GM23338 (cell line): ENCODE measurements at regions not wholly inside any gene's neighbourhood (a gene's known extent, or its start where the extent isn't known, plus 50 kb on each side); places are given as distances from the start of the nearest gene placed in this dataset.

ENCODE experiments used
- ATAC-seq: fragments of 200-7000 bp; cut with Tn5 transposase; 3 replicates; pipeline ENCODE4 v1.9.1; 2020
- DNase-seq: peaks from one replicate; pipeline ENCODE4 v3.0.0-alpha.2; 2015; ENCODE audit warnings: low spot score
- H2AFZ ChIP-seq: fragments of 200-600 bp; sonication (generic); 2 replicates; pipeline ENCODE4 v1.8.0; 2016; ENCODE audit warnings: antibody characterized with exemption, mild to moderate bottlenecking, moderate library complexity
- H3F3A ChIP-seq: fragments of 200-600 bp; sonication (generic); replicated peaks from 2 replicates; pipeline ENCODE4 v1.8.0; 2017; ENCODE audit warnings: antibody characterized with exemption, mixed run types, low read depth
- H3K27ac ChIP-seq: fragments of 200-600 bp; sonication (generic); 2 replicates; pipeline ENCODE4 v1.6.1; 2016; ENCODE audit warnings: low read depth
- H3K27me3 ChIP-seq: fragments of 200-600 bp; sonication (generic); 2 replicates; pipeline ENCODE4 v1.8.0; 2016; ENCODE audit warnings: mild to moderate bottlenecking, mixed run types, moderate library complexity; ENCODE audit not compliant: insufficient read depth
- H3K36me3 ChIP-seq: fragments of 200-600 bp; sonication (generic); 2 replicates; pipeline ENCODE4 v1.8.0; 2016; ENCODE audit warnings: mild to moderate bottlenecking; ENCODE audit not compliant: insufficient read depth
- H3K4me1 ChIP-seq: fragments of 200-600 bp; sonication (generic); 2 replicates; pipeline ENCODE4 v1.8.0; 2016; ENCODE audit warnings: mild to moderate bottlenecking, moderate library complexity; ENCODE audit not compliant: insufficient read depth
- H3K4me2 ChIP-seq: fragments of 200-600 bp; sonication (generic); 2 replicates; pipeline ENCODE4 v1.7.1; 2017; ENCODE audit warnings: mixed run types
- H3K4me3 ChIP-seq: fragments of 200-600 bp; sonication (generic); 2 replicates; pipeline ENCODE4 v1.6.1; 2016; ENCODE audit warnings: mixed run types
- H3K79me2 ChIP-seq: fragments of 200-600 bp; sonication (generic); replicated peaks from 2 replicates; pipeline ENCODE4 v1.8.0; 2017; ENCODE audit warnings: mild to moderate bottlenecking; ENCODE audit not compliant: insufficient read depth
- H3K9me2 ChIP-seq: fragments of 200-600 bp; sonication (generic); 2 replicates; pipeline ENCODE4 v1.8.0; 2017; ENCODE audit not compliant: insufficient read depth
- H4K20me1 ChIP-seq: fragments of 200-600 bp; sonication (generic); replicated peaks from 2 replicates; pipeline ENCODE4 v1.8.0; 2017; ENCODE audit warnings: mild to moderate bottlenecking; ENCODE audit not compliant: insufficient read depth
- H3K27ac Mint-ChIP-seq: 2 replicates; pipeline ENCODE4 v1.8.0; 2020; ENCODE audit warnings: inconsistent platforms, mild to moderate bottlenecking, moderate library complexity, mixed read lengths
- H3K27me3 Mint-ChIP-seq: 3 replicates; pipeline ENCODE4 v1.8.0; 2022; ENCODE audit warnings: low read depth, mild to moderate bottlenecking, moderate library complexity, mixed read lengths, inconsistent platforms; ENCODE audit not compliant: insufficient read depth, poor library complexity
- H3K36me3 Mint-ChIP-seq: 3 replicates; pipeline ENCODE4 v1.8.0; 2021; ENCODE audit warnings: low read depth, mild to moderate bottlenecking, inconsistent platforms, moderate library complexity, mixed read lengths
- H3K4me1 Mint-ChIP-seq: 3 replicates; pipeline ENCODE4 v1.8.0; 2020; ENCODE audit warnings: mild to moderate bottlenecking, inconsistent platforms, mixed read lengths
- H3K4me3 Mint-ChIP-seq: 3 replicates; pipeline ENCODE4 v1.8.0; 2021; ENCODE audit warnings: moderate library complexity, mild to moderate bottlenecking, inconsistent platforms, mixed read lengths
- H3K9me3 Mint-ChIP-seq: 3 replicates; pipeline ENCODE4 v1.8.0; 2020; ENCODE audit warnings: moderate library complexity, mild to moderate bottlenecking, inconsistent platforms, mixed read lengths
- EZH2phosphoT487 ChIP-seq: fragments of 200-600 bp; sonication (generic); IDR thresholded peaks from one replicate; pipeline ENCODE4 v1.8.1; 2018; ENCODE audit warnings: antibody characterized with exemption; ENCODE audit not compliant: unreplicated experiment
- JUNB ChIP-seq: IDR thresholded peaks from one replicate; pipeline ENCODE4 v1.6.1; 2016; ENCODE audit warnings: antibody characterized with exemption; ENCODE audit not compliant: unreplicated experiment
- NANOG ChIP-seq: IDR thresholded peaks from 2 replicates; pipeline ENCODE4 v1.6.1; 2016; ENCODE audit warnings: antibody characterized with exemption, borderline replicate concordance
- REST ChIP-seq: IDR thresholded peaks from one replicate; pipeline ENCODE4 v1.6.1; 2018; ENCODE audit warnings: antibody characterized with exemption; ENCODE audit not compliant: unreplicated experiment
- STAT1 ChIP-seq: IDR thresholded peaks from one replicate; pipeline ENCODE4 v1.6.1; 2016; ENCODE audit warnings: antibody characterized with exemption; ENCODE audit not compliant: unreplicated experiment
- ZNF114 ChIP-seq: fragments of 250-450 bp; sonication (Bioruptor Pico); IDR thresholded peaks from 2 replicates; pipeline ENCODE4 v1.5.0; 2020; ENCODE audit warnings: mild to moderate bottlenecking, moderate library complexity
- ZNF462 ChIP-seq: fragments of 250-450 bp; sonication (Bioruptor Pico); IDR thresholded peaks from 2 replicates; pipeline ENCODE4 v1.5.0; 2020; ENCODE audit warnings: mild to moderate bottlenecking, moderate library complexity

- TF ChIP-seq JUNB (no peak), ZNF114 (CRISPR knock-in tag) (no peak)
Measured at GRCh38 chr1:194693244-194693643, 1506.8 kb upstream of the B3GALT2 start (continued).

- Mint-ChIP-seq H3K4me3 (no peak overlapping the region), H3K27me3 (no peaks in the 10 kb centered on the region), H3K36me3 (no peaks in the 10 kb centered on the region), H3K27ac (no peak overlapping the region), H3K4me1 (no peaks in the 10 kb centered on the region), H3K9me3 (no peaks in the 10 kb centered on the region)
- no peak for TF ChIP-seq EZH2phosphoT487
- no peak for TF ChIP-seq JUNB
- DNase-seq (no peak), ATAC-seq (no peak)
- H3K79me2 ChIP-seq, result no peaks in the 10 kb centered on the region
- no peaks in the 10 kb centered on the region for H3K27me3 ChIP-seq
- no peak overlapping the region for H2AFZ ChIP-seq
- no peak overlapping the region for H3K4me2 ChIP-seq
- no peak overlapping the region for H3K4me3 ChIP-seq
- no peaks in the 10 kb centered on the region for H3F3A ChIP-seq
- H4K20me1 ChIP-seq, result no peaks in the 10 kb centered on the region
- H3K9me2 ChIP-seq, result no peaks in the 10 kb centered on the region
- no peaks in the 10 kb centered on the region for H3K36me3 ChIP-seq
- no peaks in the 10 kb centered on the region for H3K4me1 ChIP-seq
- no peak overlapping the region for H3K27ac ChIP-seq
Measured at GRCh38 chr1:194684636-194685035, 1498.2 kb upstream of the B3GALT2 start.

- Mint-ChIP-seq H3K4me1 (no peaks in the 10 kb centered on the region), H3K27ac (no peak overlapping the region), H3K27me3 (no peaks in the 10 kb centered on the region), H3K9me3 (no peaks in the 10 kb centered on the region), H3K36me3 (no peaks in the 10 kb centered on the region), H3K4me3 (no peak overlapping the region)
- Histone ChIP-seq H4K20me1 (no peaks in the 10 kb centered on the region), H3K36me3 (no peaks in the 10 kb centered on the region), H3K27ac (no peak overlapping the region), H2AFZ (no peak overlapping the region), H3F3A (no peaks in the 10 kb centered on the region), H3K79me2 (no peaks in the 10 kb centered on the region), H3K4me1 (no peaks in the 10 kb centered on the region), H3K9me2 (no peaks in the 10 kb centered on the region), H3K27me3 (no peaks in the 10 kb centered on the region), H3K4me2 (no peak overlapping the region), H3K4me3 (no peak overlapping the region)
- DNase-seq, result no peak
- no peak for ATAC-seq
- TF ChIP-seq NANOG (no peak), JUNB (no peak)
Measured at GRCh38 chr1:194658090-194658439, 1471.7 kb upstream of the B3GALT2 start.

GRCh38 chr1:194654956-194655355 lies 1468.5 kb upstream of the B3GALT2 start:
- H3K27me3 Mint-ChIP-seq, result no peaks in the 10 kb centered on the region
- H3K4me1 Mint-ChIP-seq, result no peaks in the 10 kb centered on the region
- no peaks in the 10 kb centered on the region for H3K9me3 Mint-ChIP-seq
- H3K4me2 ChIP-seq, result no peak overlapping the region
- H3K27ac ChIP-seq, result no peak overlapping the region
- DNase-seq (no peak), ATAC-seq (no peak)
- no peaks in the 10 kb centered on the region for H3K9me2 ChIP-seq
- H3F3A ChIP-seq, result no peaks in the 10 kb centered on the region
- H3K79me2 ChIP-seq, result no peaks in the 10 kb centered on the region
- H4K20me1 ChIP-seq, result no peaks in the 10 kb centered on the region
- no peaks in the 10 kb centered on the region for H3K36me3 ChIP-seq
- H3K36me3 Mint-ChIP-seq, result no peaks in the 10 kb centered on the region
- H3K4me3 Mint-ChIP-seq, result no peak overlapping the region
- H2AFZ ChIP-seq, result no peak overlapping the region
- no peak overlapping the region for H3K4me3 ChIP-seq
- no peaks in the 10 kb centered on the region for H3K4me1 ChIP-seq
- no peaks in the 10 kb centered on the region for H3K27me3 ChIP-seq
- no peak overlapping the region for H3K27ac Mint-ChIP-seq
- TF ChIP-seq JUNB (no peak), REST (no peak), ZNF462 (CRISPR knock-in tag) (no peak), STAT1 (no peak), EZH2phosphoT487 (no peak)
